Glomerular endothelial cell (primary cell): ENCODE measurements at regions not wholly inside any gene's neighbourhood (a gene's known extent, or its start where the extent isn't known, plus 50 kb on each side); places are given as distances from the start of the nearest gene placed in this dataset.

Experiments used
- DNase-seq: peaks from one replicate; pipeline ENCODE4 v3.0.0-alpha.2; 2011; ENCODE audit warnings: low read depth, low spot score; ENCODE audit errors: extremely low read depth

DNA sequence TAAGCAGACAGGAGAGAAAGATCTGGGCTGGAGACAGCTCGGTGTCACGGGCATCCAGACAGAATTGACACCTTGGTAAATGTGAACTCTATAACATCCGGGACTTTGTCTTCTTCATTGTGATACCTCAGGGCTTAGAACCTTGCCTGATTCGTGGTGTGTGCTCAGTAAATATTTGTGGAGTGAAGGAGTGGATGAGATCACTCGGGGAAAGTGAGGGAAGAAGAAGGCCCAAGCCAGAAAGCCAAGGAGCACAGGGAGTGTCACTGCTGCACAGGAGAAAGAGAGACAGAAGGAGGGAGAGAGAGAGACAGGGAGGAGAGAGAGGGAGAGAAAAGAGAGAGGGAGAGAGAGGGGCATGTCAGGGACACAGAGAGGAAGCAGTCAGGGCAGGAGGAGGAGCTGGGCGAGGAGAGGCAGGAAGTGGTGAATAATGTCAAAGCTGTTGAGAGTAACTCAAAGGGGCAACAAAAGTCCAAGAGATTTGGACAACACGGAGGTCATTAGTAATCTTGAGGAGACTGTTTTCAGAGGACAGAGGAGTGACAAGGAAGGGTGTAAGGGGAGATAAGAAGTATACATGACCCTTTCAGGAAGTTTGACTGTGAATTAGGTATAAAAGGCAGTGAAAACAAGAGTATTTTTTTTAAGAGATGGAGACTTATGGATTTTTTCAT, 141.6 kb upstream of the MAX start:
- no peak for DNase-seq

DNA sequence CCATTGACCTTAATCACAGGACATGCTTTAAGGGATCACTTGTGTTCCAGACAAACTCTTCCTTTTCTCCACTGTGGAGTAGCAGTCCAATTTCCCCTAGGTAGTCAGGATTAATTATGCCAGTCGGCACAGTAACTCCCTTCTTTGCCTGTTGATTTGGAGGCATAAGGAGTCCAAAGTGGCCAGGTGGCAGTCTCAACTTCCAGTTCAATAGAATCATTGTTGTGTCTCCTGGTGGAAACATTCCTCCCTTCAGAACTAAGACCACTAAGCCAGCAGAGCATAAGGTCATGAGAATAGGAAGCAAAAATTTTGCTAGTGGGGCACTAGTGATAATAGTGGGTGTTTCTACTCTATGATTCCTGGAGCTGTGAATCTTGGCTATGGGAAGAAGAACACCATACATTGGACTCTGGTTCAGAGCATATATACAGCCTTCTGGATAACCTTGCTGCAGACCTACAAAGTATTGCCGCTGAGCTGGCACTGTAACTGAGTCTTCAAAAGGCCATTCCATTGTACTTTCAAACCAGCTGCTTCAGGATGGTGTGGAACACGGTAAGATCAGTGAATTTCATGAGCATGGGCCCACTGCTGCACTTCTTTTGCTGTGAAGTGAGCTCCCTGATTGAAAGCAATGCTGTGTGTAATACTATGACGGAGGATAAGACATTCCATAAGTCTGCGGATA, 147.3 kb upstream of the MAX start:
- no peak for DNase-seq

GRCh38 chr14:65250162-65250495, 147.8 kb upstream of the MAX start:
- no peak for DNase-seq

- DNase-seq, result no peak
Measured at GRCh38 chr14:65251213-65251612, 148.9 kb upstream of the MAX start.

DNA sequence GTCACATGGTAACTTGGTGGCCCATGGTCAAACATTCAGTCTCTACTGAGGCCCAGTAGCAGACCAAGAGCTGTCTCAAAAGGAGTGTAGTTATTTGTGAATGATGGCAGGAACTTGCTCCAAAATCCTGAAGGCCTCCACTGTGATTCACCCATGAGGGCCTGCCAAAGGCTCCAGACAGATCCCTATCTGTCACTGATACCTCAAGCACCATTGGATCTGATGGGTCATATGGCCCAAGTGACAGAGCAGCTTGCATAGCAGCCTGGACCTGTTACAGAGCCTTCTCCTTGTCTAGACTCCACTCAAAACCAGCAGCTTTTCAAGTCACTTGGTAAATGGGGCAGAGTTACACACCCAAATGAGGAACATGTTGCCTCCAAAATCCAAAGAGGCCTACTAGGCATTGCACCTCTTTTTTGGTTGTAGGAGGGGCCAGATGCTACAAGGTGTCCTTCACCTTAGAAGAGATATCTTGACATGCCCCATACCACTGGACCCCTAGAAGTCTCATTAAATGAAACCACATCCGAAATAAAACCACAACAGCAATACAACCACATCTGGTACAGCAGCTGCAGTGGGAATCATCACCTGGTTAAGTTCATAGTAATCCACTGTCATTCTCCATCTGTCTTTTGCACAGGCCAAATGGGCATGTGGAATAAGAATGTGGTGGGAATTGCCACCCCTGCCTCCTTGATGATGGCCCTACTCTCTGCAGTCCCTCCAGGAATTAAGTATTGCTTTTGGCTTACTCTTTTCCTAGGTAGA, 150.4 kb upstream of the MAX start:
- DNase-seq, result no peak

DNA sequence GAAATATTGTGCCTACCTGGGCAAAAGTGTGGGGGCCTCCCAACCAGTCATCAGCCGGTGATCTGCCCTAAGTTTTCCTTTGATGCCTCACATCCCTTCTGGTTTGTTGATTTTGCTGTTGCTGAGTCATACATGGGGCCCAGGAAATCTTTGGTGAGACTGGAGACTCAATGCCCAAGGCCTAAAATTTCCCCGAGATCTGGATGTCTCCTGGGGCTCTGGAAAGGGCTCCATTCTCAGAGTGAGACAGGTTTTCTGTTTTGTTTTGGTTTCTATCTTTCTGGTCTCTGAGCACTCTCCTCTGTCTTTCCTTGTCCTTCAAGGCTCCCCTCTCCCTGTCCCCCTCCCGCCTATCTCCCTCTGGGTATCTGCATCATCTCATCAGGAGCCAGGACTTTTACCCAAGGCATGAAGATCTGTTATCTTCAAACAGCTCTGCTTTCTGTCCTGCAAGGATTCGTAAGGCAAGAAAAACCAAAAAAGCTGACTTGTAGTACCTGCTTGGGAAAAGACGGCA, 152.8 kb upstream of the MAX start:
- DNase-seq, result no peak

DNA sequence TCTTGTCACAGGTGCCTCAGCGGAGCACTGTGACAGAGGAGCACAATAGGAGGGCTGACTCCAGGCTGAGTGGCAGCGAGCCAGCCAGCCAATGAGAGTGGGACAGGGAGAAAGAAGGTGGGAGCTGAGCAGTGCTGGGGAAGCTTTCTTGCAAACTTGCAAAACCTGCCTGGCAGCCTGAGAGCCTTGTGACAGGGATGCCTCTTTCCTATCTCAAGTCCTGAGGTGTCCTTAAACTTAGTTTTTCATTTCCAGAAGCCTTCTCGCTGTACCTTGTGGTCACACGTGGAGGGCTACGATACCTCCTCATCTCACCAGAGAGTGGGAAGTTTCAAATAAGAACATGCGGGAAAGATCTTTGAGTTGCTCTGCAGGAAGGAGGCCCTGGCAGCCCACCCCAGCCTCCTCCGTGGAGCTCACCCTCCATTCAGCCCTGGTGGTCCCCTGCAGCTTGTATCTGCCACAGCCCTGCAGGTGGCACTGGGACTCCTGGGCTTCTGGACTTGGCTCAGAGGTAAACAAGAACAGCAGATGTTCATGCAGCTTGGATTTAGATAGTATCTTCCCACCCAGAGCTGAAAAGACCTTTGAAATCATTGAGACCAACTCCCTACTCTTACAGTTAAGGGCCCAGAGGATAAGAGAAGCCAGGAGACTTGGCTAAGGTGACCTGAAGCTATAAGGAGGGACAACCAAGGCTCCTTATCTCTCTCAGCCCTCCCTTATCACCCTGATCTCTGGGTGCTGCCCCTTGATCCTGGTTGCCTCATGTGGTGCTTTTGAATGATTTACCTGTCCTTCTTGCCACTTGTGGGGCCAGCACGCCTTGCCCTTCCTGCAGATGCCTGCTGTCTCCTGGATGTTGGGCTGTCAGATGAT, 153.5 kb upstream of the MAX start:
- no peak for DNase-seq

- DNase-seq, result no peak
Measured at GRCh38 chr14:65256714-65257113, 154.4 kb upstream of the MAX start.

GRCh38 chr14:65257425-65257824, 155.1 kb upstream of the FUT8 start:
- no peak for DNase-seq

DNA sequence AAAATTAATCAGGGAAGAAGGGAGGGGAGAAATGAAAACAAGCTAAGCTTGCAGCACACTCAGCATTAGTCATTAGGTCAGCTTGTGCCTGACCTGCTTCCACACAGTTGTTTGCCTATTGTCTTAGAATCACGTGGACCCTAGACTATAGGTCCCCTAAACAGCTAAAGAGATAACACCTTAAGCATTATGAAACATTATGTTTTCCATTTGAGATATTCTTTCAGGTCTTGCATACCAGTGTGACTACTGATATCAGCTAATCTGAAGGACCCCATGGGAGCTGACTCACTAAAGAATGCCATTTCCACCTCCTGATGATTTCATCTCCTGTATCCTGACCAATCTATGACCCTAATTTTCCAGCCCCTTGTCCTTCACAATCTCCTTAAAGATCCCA, 154.1 kb upstream of the FUT8 start:
- DNase-seq, result peak; percentile 68

DNA sequence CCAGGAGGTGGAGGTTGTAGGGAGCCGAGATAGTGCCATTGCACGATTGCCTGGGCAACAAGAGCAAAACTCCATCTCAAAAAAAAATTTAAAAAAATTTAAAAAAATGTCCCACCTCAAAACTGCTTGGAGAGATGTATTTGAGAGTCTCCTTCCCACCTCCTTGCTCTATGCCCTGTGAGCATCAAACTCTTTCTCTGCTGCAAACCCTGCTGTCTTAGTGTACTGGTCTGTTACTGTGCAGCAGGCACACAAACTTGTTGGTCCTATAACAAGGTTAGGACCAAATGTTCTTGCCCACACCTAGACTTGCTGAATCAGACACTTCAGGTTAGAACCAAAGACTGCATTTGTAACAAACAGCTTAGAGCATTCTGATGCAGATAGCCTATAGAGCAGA, 153.5 kb upstream of the FUT8 start:
- DNase-seq, result no peak

- DNase-seq, result no peak
Measured at GRCh38 chr14:65260786-65261185, 151.7 kb upstream of the FUT8 start.

- DNase-seq, result no peak
Measured at GRCh38 chr14:65261425-65261920, 151.1 kb upstream of the FUT8 start.

GRCh38 chr14:65261946-65262345, 150.6 kb upstream of the FUT8 start:
- DNase-seq, result no peak

DNA sequence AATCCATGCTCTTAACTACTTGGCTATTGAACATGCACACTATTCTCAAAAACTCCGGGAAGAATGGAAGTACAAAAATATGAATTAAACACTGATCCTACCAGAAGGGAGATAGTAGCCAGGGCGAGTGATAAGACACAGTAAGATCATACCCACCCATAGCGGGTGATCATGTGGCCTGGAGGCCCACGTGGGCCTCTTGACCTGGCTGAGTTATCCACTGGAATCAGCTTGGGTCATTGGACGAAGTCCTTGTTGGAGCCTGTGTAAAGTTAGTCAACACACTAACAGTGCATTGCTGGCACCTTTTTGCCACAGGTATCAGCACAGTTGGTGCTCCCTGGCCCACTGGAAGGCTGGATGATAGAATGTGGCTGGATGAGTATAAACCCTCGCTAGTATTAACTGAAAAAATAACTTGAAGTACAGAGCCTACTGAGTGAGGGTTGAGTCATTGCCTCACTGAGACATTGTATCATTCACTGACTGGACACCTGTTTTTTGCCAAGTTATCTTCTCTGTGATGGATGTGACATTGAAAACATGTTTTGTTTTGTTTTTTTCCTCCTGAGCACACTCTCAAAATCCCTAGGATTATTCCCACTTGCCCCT, 149.2 kb upstream of the FUT8 start:
- no peak for DNase-seq

- no peak for DNase-seq
Measured at GRCh38 chr14:65267856-65268255, 144.7 kb upstream of the FUT8 start.

DNA sequence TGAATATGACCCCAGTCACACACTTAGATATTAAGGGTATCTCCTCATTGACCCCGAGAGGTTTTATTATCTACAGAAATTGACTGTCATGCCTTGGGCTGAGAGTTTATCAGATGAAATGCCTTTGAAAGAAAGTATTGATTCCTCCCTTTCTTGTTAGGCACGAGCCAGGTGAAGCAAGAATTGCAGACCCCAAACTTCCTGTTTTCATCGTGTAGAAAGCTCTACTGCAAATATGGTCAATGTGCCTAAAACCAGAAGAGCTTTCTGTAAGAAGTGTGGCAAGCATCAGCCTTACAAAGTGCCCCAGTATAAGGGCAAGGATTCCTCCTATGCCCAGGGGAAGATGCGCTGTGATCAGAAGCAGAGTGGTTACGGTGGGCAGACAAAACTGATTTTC, 143.9 kb upstream of the FUT8 start:
- DNase-seq, result no peak

DNA sequence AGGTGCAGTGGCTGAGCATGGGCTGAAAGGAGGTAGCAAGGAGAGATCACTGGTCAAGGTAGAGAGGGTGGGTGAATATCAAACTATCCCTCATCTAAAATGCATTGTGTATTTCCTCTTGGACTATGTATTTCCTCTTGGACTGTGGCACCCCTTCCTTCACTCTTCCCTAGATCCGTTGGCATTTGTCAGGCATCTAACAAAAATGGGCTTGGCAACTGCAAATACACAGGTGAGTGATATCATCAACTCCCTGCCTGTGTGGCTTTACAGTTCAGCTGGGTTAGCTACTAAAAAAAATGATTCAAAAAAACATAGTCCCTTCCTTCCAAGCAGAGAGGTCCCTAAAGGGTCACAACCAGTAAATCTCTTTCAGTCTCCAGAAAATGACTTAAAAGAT, 142.8 kb upstream of the FUT8 start:
- no peak for DNase-seq

DNA sequence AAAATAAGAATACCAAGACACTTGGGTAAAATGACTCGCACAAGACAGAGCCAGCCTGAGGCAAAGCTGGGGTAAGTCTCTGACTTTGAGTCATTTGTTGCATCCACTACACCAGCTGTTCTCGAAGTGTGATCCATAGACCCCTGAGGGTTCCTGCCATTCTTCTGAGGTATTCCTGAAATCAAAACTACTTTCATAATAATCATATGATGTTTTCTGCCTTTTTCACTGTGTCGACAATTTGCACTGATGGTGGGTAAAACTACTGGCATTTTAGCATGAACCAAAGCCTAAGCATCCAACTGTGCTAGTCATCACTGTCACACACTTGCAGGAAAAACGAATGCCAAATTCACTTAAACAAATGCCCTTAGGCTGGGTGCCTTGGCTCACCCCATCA, 135.5 kb upstream of the FUT8 start:
- no peak for DNase-seq

- no peak for DNase-seq
Measured at GRCh38 chr14:65277580-65278270, 134.8 kb upstream of the FUT8 start.
